ENCODE measurements at regions not wholly inside any gene's neighbourhood (a gene's known extent, or its start where the extent isn't known, plus 50 kb on each side); places are given as distances from the start of the nearest gene placed in this dataset.

DNA sequence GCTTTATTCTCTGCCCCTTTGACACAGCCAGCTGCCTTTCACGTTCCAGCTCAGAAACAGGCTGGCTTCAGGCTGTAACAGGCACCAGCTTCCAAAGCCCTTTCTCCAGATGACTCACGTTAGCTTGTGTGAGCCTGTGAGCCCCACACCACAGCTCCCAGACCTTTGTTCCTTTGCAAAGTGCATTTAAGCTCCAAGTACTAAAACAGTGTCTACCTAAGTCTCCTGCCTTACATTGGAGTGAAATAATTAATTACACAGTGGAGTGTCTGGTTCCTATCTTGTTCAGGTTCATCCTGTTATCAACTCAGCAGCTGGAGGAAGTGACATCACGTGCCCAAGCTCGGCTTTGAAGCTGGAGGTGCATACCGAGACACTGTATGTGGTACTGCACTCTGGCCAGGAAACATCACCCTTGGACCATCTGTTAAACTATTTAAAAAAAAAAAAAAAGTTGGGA lies 475.8 kb downstream of the FOXO1 start:
- TF ChIP-seq, protein P1, sequence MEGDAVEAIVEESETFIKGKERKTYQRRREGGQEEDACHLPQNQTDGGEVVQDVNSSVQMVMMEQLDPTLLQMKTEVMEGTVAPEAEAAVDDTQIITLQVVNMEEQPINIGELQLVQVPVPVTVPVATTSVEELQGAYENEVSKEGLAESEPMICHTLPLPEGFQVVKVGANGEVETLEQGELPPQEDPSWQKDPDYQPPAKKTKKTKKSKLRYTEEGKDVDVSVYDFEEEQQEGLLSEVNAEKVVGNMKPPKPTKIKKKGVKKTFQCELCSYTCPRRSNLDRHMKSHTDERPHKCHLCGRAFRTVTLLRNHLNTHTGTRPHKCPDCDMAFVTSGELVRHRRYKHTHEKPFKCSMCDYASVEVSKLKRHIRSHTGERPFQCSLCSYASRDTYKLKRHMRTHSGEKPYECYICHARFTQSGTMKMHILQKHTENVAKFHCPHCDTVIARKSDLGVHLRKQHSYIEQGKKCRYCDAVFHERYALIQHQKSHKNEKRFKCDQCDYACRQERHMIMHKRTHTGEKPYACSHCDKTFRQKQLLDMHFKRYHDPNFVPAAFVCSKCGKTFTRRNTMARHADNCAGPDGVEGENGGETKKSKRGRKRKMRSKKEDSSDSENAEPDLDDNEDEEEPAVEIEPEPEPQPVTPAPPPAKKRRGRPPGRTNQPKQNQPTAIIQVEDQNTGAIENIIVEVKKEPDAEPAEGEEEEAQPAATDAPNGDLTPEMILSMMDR (conservative IDR thresholded peaks at IDR 0.05; ENCODE audit: low read length) = no peak; the same call in 1 of the 2 replicates
- no peak for TF ChIP-seq EZH2phosphoT487 (IDR thresholded peaks at IDR 0.05; ENCODE audit: borderline replicate concordance, low read depth, low read length)
